ENCODE measurements at regions not wholly inside any gene's neighbourhood (a gene's known extent, or its start where the extent isn't known, plus 50 kb on each side); places are given as distances from the start of the nearest gene placed in this dataset.
A peak's percentile ranks its signal among the peaks of the same experiment; 100 is the strongest.
"Not testable (repeated sequence)": the region's sequence is repeated elsewhere in the genome, so short reads cannot be mapped to it uniquely, and the experiment has no call there.

- no peak for DNase-seq (ENCODE audit: low read depth)
- no peak for TF ChIP-seq CTCF (IDR thresholded peaks at IDR 0.05; ENCODE audit: insufficient read depth, low read length)
- H3K4me3 ChIP-seq (ENCODE audit: low read depth, low read length) = no peak overlapping the region
Observed at GRCh38 chr10:42419789-42420188, 218.6 kb downstream of the ZNF33B start.

GRCh38 chr10:42380926-42381547 is 257.3 kb downstream of the ZNF33B start:
- no peak for TF ChIP-seq CTCF (IDR thresholded peaks at IDR 0.05; ENCODE audit: insufficient read depth, low read length)
- DNase-seq (ENCODE audit: low read depth) = no peak
- no peak overlapping the region for H3K4me3 ChIP-seq (ENCODE audit: low read depth, low read length)

- DNase-seq (ENCODE audit: low read depth) = peak; percentile 95
- TF ChIP-seq CTCF (IDR thresholded peaks at IDR 0.05; ENCODE audit: insufficient read depth, low read length) = no peak
- H3K4me3 ChIP-seq (ENCODE audit: low read depth, low read length) = peak overlapping the region; percentile 72
Observed at GRCh38 chr10:42367532-42368230, 270.7 kb downstream of the ZNF33B start.

- DNase-seq (ENCODE audit: low read depth) = no peak
- no peak for TF ChIP-seq CTCF (IDR thresholded peaks at IDR 0.05; ENCODE audit: insufficient read depth, low read length)
- no peak overlapping the region for H3K4me3 ChIP-seq (ENCODE audit: low read depth, low read length)
Observed at GRCh38 chr10:42351745-42352144, 286.6 kb downstream of the ZNF33B start.

DNA sequence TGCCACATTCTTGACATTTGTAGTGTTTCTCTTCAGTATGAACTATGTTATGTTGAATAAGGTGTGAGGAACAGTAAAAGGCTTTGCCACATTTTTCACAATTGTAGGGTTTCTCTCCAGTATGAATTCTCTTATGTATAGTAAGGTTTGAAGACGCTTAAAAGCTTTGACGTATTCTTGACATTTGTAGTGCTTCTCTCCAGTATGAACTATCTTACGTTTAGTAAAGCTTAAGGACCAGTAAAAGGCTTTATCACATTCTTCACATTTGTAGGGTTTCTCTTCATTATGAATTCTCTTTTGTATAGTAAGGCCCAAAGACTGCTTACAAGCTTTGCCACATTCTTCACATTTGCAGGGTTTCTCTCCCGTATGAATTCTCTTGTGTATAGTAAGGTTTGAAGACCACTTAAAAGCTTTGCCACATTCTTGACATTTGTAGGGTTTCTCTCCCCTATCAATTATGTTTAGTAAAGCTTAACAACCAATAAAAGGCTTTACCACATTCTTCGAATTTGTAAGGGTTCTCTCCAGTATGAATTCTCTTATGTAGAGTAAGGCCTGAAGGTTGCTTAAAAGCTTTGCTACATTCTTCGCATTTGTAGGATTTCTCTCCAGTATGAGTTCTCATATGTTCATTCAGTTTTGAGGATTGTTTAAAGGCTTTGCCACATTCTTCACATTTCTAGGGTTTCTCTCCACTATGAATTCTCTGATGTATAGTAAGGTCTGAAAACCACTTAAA is 301.6 kb downstream of the ZNF33B start:
- not testable (repeated sequence) for DNase-seq (ENCODE audit: low read depth); H3K4me3 ChIP-seq (ENCODE audit: low read depth, low read length)

- not testable (repeated sequence) for DNase-seq (ENCODE audit: low read depth); H3K4me3 ChIP-seq (ENCODE audit: low read depth, low read length)
Observed at GRCh38 chr10:42335653-42336296, 302.6 kb downstream of the ZNF33B start.

GRCh38 chr10:42304341-42304740 is 334.0 kb downstream of the ZNF33B start:
- no peak for DNase-seq (ENCODE audit: low read depth)
- TF ChIP-seq CTCF (IDR thresholded peaks at IDR 0.05; ENCODE audit: insufficient read depth, low read length) = no peak
- H3K4me3 ChIP-seq (ENCODE audit: low read depth, low read length) = no peak overlapping the region

DNA sequence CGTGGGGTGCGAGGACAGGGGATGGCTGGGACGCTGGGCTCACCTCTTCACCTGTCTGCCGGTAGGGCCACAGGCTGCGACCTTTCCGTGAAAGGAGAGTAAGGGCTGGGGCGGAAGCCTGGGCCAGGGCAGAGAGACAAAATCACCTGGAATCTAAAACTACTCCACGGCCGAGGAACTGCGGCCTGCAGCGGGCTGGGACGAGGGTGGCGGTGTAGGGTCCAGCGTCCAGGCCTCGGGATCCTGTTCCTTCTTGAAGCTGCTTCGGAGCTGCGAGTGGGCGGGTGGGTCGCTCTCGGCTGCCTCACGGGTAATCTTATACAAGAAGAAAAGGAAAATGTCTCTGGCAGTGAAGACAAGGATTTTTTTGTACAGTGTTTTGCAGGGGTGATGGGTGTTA is 356.5 kb downstream of the ZNF33B start:
- DNase-seq (ENCODE audit: low read depth) = not testable (repeated sequence)

GRCh38 chr10:42269788-42270187 is 368.6 kb downstream of the ZNF33B start:
- H3K4me3 ChIP-seq (ENCODE audit: low read depth, low read length); DNase-seq (ENCODE audit: low read depth): not testable (repeated sequence)

More for the DNA sequence above, 356.5 kb downstream of the ZNF33B start:
- H3K4me3 ChIP-seq (ENCODE audit: low read depth, low read length) = not testable (repeated sequence)

- H3K4me3 ChIP-seq (ENCODE audit: low read depth, low read length) = not testable (repeated sequence)
Observed at GRCh38 chr10:42263259-42263658, 375.1 kb downstream of the ZNF33B start.

DNA sequence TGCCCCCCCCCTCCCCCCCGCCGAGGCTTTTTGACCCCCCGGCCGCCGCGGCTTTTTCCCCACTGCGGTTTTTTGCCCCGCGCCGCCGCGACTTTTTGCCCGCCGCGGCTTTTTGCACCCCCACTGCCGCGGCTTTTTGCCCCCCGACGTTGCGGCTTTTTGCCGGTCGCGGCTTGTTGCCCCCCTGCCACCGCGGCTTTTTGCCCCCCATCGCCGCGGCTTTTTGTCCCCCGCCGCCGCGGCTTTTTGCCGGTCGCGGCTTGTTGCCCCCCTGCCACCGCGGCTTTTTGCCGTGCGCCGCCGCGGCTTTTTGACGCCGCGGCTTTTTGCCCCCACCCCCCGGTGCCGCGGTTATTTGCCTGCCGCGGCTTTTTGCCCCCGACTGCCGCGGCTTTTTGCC is 395.4 kb downstream of the ZNF33B start:
- DNase-seq (ENCODE audit: low read depth); H3K4me3 ChIP-seq (ENCODE audit: low read depth, low read length): not testable (repeated sequence)

More at GRCh38 chr10:42263259-42263658, 375.1 kb downstream of the ZNF33B start:
- DNase-seq (ENCODE audit: low read depth) = not testable (repeated sequence)

Data from fibroblast of the aortic adventitia (primary cell).